HepG2 (cell line): ENCODE measurements at regions not wholly inside any gene's neighbourhood (a gene's known extent, or its start where the extent isn't known, plus 50 kb on each side); places are given as distances from the start of the nearest gene placed in this dataset.

Experiments used
- ATAC-seq: fragments of 200-7000 bp; cut with Tn5 transposase; 3 replicates; pipeline ENCODE4 v1.9.1; 2020; ENCODE audit warnings: mild to moderate bottlenecking, moderate library complexity
- BruUV-seq: library from RNA; stranded (reverse); fragments of 400-500 nt; replicated peaks from 2 replicates; lab custom pipeline; 2021; lab: Mats Ljungman, UMichigan
- CTCF ChIA-PET: fragments of 300-600 bp; formaldehyde crosslinking; extraction: SDS; loops from one replicate; lab custom pipeline; 2021; ENCODE audit warnings: low total read pairs, inconsistent platforms, low intra/inter-chr PET ratio; lab: Yijun Ruan, JAX
- POLR2A ChIA-PET: fragments of 350-600 bp; sonication (Branson Sonifier 250); formaldehyde crosslinking; loops from one replicate; lab custom pipeline; 2020; ENCODE audit warnings: antibody characterized with exemption, inconsistent platforms; lab: Yijun Ruan, JAX
- DNase-seq: peaks from one replicate; pipeline ENCODE4 v3.0.0-alpha.2; 2015; ENCODE audit warnings: low spot score
- FAIRE-seq: peaks from 3 replicates; lab custom pipeline; 2011; peaks lifted over from hg19 to GRCh38; lab: Jason Lieb, UNC
- H2AFZ ChIP-seq: one replicate; pipeline ENCODE4 v1.6.1; 2011; ENCODE audit warnings: low read length, inconsistent platforms
- H3K27ac ChIP-seq: fragments of 300-600 bp; 3 replicates; pipeline ENCODE4 v1.8.0; 2011; ENCODE audit warnings: mixed run types, mild to moderate bottlenecking, mixed read lengths, low read length, inconsistent platforms; ENCODE audit not compliant: insufficient read depth; ENCODE audit errors: extremely low read length
- H3K27me3 ChIP-seq, 2 experiments: fragments of 200-600 bp in 1 of 2; 2 replicates in 1 of 2; 3 replicates in 1 of 2; pipeline versions ENCODE4 v1.6.0 to v1.8.0; 2011; ENCODE audit warnings: low read length in 2 of 2, mild to moderate bottlenecking in 2 of 2, moderate library complexity in 2 of 2, inconsistent platforms in 1 of 2; ENCODE audit not compliant: insufficient read depth in 2 of 2, control insufficient read depth in 1 of 2
- H3K36me3 ChIP-seq, 2 experiments: fragments of 200-600 bp in 1 of 2; replicated peaks in 1 of 2; 2 replicates in 1 of 2; 3 replicates in 1 of 2; pipeline versions ENCODE4 v1.5.1 to v1.8.0; 2011; ENCODE audit warnings: low read length in 2 of 2, inconsistent platforms in 1 of 2; ENCODE audit not compliant: insufficient read depth in 2 of 2, control insufficient read depth in 1 of 2
- H3K4me1 ChIP-seq: 2 replicates; pipeline ENCODE4 v1.5.1; 2012; ENCODE audit warnings: low read length, inconsistent platforms; ENCODE audit not compliant: insufficient read depth
- H3K4me2 ChIP-seq: 2 replicates; pipeline ENCODE4 v1.6.0; 2011; ENCODE audit warnings: low read depth, low read length, inconsistent platforms
- H3K4me3 ChIP-seq, 3 experiments: fragments of 200-600 bp in 1 of 3; sonication (generic), shearing (Covaris generic) in 1 of 3; replicated peaks in 1 of 3; 2 replicates each; pipeline ENCODE4 v1.5.1; 2011 to 2016; ENCODE audit warnings: low read length in 3 of 3, inconsistent platforms in 2 of 3, low read depth in 2 of 3, mild to moderate bottlenecking in 2 of 3, control low read depth in 1 of 3, mixed read lengths in 1 of 3; ENCODE audit not compliant: insufficient read depth in 1 of 3
- H3K79me2 ChIP-seq: one replicate; pipeline ENCODE4 v1.6.1; 2011; ENCODE audit warnings: low read length, inconsistent platforms; ENCODE audit not compliant: insufficient read depth
- H3K9ac ChIP-seq: 2 replicates; pipeline ENCODE4 v1.6.0; 2011; ENCODE audit warnings: mild to moderate bottlenecking, low read depth, low read length, inconsistent platforms; ENCODE audit not compliant: insufficient read depth
- H3K9me3 ChIP-seq: 2 replicates; pipeline ENCODE4 v1.5.1; 2012; ENCODE audit warnings: mild to moderate bottlenecking, low read length
- H4K20me1 ChIP-seq: 2 replicates; pipeline ENCODE4 v1.6.0; 2011; ENCODE audit warnings: inconsistent platforms, mild to moderate bottlenecking, low read length, moderate library complexity; ENCODE audit not compliant: insufficient read depth
- ARHGAP35 ChIP-seq: sonication (generic); formaldehyde crosslinking; IDR thresholded peaks from 2 replicates; pipeline ENCODE4 v1.9.0; 2022; ENCODE audit warnings: mild to moderate bottlenecking, inconsistent platforms, moderate library complexity, missing genetic modification reagents, borderline replicate concordance
- ARNTL ChIP-seq: sonication (generic); formaldehyde crosslinking; IDR thresholded peaks from 2 replicates; pipeline ENCODE4 v1.4.0; 2020; ENCODE audit warnings: mild to moderate bottlenecking, missing genetic modification reagents
- CCAR2 ChIP-seq: fragments of 200-400 bp; formaldehyde crosslinking; optimal IDR thresholded peaks from 2 replicates; pipeline ENCODE3; 2018; ENCODE audit warnings: low read depth, mild to moderate bottlenecking, low read length, moderate library complexity
- CREBL2 ChIP-seq: sonication (generic); formaldehyde crosslinking; IDR thresholded peaks from 2 replicates; pipeline ENCODE4 v1.8.1; 2023; ENCODE audit warnings: missing genetic modification reagents, mild to moderate bottlenecking, borderline replicate concordance
- EHMT2 ChIP-seq: fragments of 200-600 bp; sonication (generic); IDR thresholded peaks from 2 replicates; pipeline ENCODE4 v1.7.0; 2017; ENCODE audit warnings: antibody characterized with exemption, low read depth, low read length, borderline replicate concordance
- KAT8 ChIP-seq: IDR thresholded peaks from 2 replicates; pipeline ENCODE4 v1.6.1; 2016; ENCODE audit warnings: missing genetic modification reagents, missing compliant biosample characterization
- MED8 ChIP-seq: sonication (generic); formaldehyde crosslinking; IDR thresholded peaks from 2 replicates; pipeline ENCODE4 v1.8.1; 2023; ENCODE audit warnings: mild to moderate bottlenecking, missing genetic modification reagents; ENCODE audit not compliant: insufficient replicate concordance
- MEF2D ChIP-seq: sonication (generic); formaldehyde crosslinking; IDR thresholded peaks from 2 replicates; pipeline ENCODE4 v1.5.1; 2020; ENCODE audit warnings: mild to moderate bottlenecking, missing genetic modification reagents
- MTERF4 ChIP-seq: sonication (generic); formaldehyde crosslinking; IDR thresholded peaks from 2 replicates; pipeline ENCODE4 v1.8.0; 2023; ENCODE audit warnings: mild to moderate bottlenecking, missing genetic modification reagents
- NFATC3 ChIP-seq: sonication (generic); formaldehyde crosslinking; IDR thresholded peaks from 2 replicates; pipeline ENCODE4 v1.5.1; 2020; ENCODE audit warnings: mild to moderate bottlenecking, missing genetic modification reagents
- PRDM4 ChIP-seq: sonication (generic); formaldehyde crosslinking; IDR thresholded peaks from 2 replicates; pipeline ENCODE4 v1.9.0; 2021; ENCODE audit warnings: missing genetic modification reagents, borderline replicate concordance
- PRPF4 ChIP-seq: fragments of 200-400 bp; formaldehyde crosslinking; IDR thresholded peaks from 2 replicates; pipeline ENCODE4 v1.6.1; 2016; ENCODE audit warnings: low read length, low read depth; ENCODE audit not compliant: poor library complexity, severe bottlenecking
- TFDP1 ChIP-seq: IDR thresholded peaks from 2 replicates; pipeline ENCODE4 v1.6.1; 2016; ENCODE audit warnings: missing compliant biosample characterization, missing genetic modification reagents, borderline replicate concordance
- ZKSCAN5 ChIP-seq: sonication (generic); formaldehyde crosslinking; IDR thresholded peaks from 2 replicates; pipeline ENCODE4 v1.5.1; 2020; ENCODE audit warnings: mild to moderate bottlenecking, missing genetic modification reagents
- ZNF513 ChIP-seq: sonication (generic); formaldehyde crosslinking; conservative IDR thresholded peaks from 2 replicates; pipeline ENCODE4 v1.5.0; 2020; ENCODE audit warnings: missing genetic modification reagents
- WGBS: methylation state at CpG from one replicate; pipeline ENCODE4 v1.1.6; 2017; ENCODE audit warnings: low lambda C conversion rate; 5-methylcytosine and 5-hydroxymethylcytosine counted together
- in situ Hi-C: cut with HindIII; loops from 2 replicates; pipeline ENCODE4 v1.10.0; 2017; ENCODE audit warnings: low pct_unique_long_range_greater_than_20kb; ENCODE audit not compliant: extremely low pct_ligation_motif_present
- intact Hi-C: fragments of 100-400 bp; cut with micrococcal nuclease; formaldehyde crosslinking; loops from one replicate; pipeline ENCODE4 v1.10.0; 2022; ENCODE audit not compliant: unreplicated experiment

- BruUV-seq = no TSS peak
- CTCF ChIA-PET = no interaction called here
- DNase-seq (no peak), ATAC-seq (no peak), FAIRE-seq (no peak)
- Histone ChIP-seq H4K20me1 (no peaks in the 10 kb centered on the region), H3K4me3 (no peak overlapping the region), H3K9ac (no peak overlapping the region), H3K9me3 (no peaks in the 10 kb centered on the region), H3K4me2 (no peak overlapping the region), H2AFZ (no peak overlapping the region), H3K79me2 (no peaks in the 10 kb centered on the region), H3K27me3 (no peaks in the 10 kb centered on the region), H3K36me3 (no peaks in the 10 kb centered on the region), H3K27ac (no peak overlapping the region), H3K4me1 (no peaks in the 10 kb centered on the region)
- WGBS = 19% methylated on average over 2 of the region's 2 CpGs
- no peak for TF ChIP-seq ARHGAP35 (CRISPR knock-in tag)
- no peak for TF ChIP-seq MEF2D (CRISPR knock-in tag)
- TF ChIP-seq NFATC3 (CRISPR knock-in tag) = no peak
- no peak for TF ChIP-seq KAT8
- TF ChIP-seq ARNTL = no peak
- no peak for TF ChIP-seq PRDM4
- TF ChIP-seq MTERF4 (CRISPR knock-in tag) = no peak
- no peak for TF ChIP-seq ZNF513 (CRISPR knock-in tag)
- no peak for TF ChIP-seq CREBL2 (CRISPR knock-in tag)
- TF ChIP-seq TFDP1 (CRISPR knock-in tag) = no peak
- no peak for TF ChIP-seq PRPF4
- no peak for TF ChIP-seq EHMT2
- TF ChIP-seq CCAR2 = no peak
- no peak for TF ChIP-seq ZKSCAN5 (CRISPR knock-in tag)
- TF ChIP-seq MED8 (CRISPR knock-in tag) = no peak
- in situ Hi-C loops = no loop called here
- intact Hi-C loops = no loop called here
- POLR2A ChIA-PET = no interaction called here
Measured at GRCh38 chr3:34301313-34301712, 502.9 kb downstream of the PDCD6IP start.
